ENCODE measurements at regions not wholly inside any gene's neighbourhood (a gene's known extent, or its start where the extent isn't known, plus 50 kb on each side); places are given as distances from the start of the nearest gene placed in this dataset.

DNA sequence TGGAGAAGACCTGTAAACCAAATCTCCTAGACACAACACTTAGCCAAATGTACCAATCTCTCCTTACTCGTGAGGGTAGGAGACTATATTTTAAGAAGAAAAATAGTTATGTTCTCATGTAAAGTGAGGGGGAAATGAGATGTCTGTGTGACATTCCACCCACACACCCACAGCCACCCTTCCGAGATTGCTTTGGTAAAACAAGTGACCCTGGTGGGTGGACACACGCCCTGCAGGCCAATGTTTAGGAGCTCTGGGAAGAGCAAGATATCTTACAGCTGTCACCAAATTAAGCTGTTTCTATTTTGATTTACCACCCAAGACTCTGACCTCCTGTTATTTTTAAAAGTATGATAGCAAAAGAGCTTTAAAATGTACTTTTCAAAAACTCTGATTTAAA, 147.2 kb upstream of the PFKP start:
- Histone ChIP-seq H3K9me3 (ENCODE audit: low read depth) (no peaks in the 10 kb centered on the region), H3K4me1 (ENCODE audit: insufficient read depth) (no peaks in the 10 kb centered on the region), H4K20me1 (ENCODE audit: insufficient read depth, poor library complexity, severe bottlenecking) (no peaks in the 10 kb centered on the region), H2AFZ (no peak overlapping the region), H3K4me3 (no peak overlapping the region), H3K27me3 (no peaks in the 10 kb centered on the region), H3K4me2 (no peak overlapping the region), H3K36me3 (replicated peaks; ENCODE audit: insufficient read depth, low read depth) (no peaks in the 10 kb centered on the region), H3K79me2 (no peaks in the 10 kb centered on the region), H3K9me2 (replicated peaks; ENCODE audit: insufficient read depth) (no peaks in the 10 kb centered on the region), H3K27ac (no peak overlapping the region)
- no peak for DNase-seq (ENCODE audit: low spot score)
- 67% methylated on average over 3 of the region's 3 CpGs for WGBS (ENCODE audit: low lambda C conversion rate, missing lambda C conversion rate)
- TF ChIP-seq CTCF (IDR thresholded peaks at IDR 0.05; ENCODE audit: poor library complexity) = no peak
- TF ChIP-seq EZH2phosphoT487 (IDR thresholded peaks at IDR 0.05; ENCODE audit: low read depth, severe bottlenecking, unreplicated experiment) = no peak
- no peak for TF ChIP-seq EZH2 (IDR thresholded peaks at IDR 0.05; ENCODE audit: borderline replicate concordance)

DNA sequence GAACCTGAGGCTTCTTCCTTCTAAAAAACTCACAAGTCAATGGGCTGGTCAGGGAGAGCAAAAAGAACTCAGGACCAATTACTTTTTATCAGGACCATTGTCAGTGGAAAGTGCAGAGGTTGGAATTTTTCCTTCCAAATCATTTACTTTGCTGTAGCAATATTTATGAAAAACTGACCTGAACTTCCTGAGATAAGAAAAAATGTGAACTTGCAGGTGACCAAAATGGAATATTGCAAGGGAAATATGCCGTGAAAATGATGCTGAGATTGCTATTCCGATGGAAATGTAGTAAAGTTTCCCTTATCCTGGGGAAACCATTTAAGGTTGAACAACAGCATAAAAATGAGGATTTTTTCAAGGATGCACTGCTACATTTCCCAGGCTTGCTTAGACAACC, 148.3 kb upstream of the PFKP start:
- no peaks in the 10 kb centered on the region for H3K27me3 ChIP-seq

GRCh38 chr10:2918489-2918888, 148.9 kb upstream of the PFKP start:
- H3K36me3 ChIP-seq (replicated peaks; ENCODE audit: insufficient read depth, low read depth) = no peaks in the 10 kb centered on the region
- WGBS (ENCODE audit: low lambda C conversion rate, missing lambda C conversion rate) = 65% methylated on average over 1 of the region's 1 CpG

More for the DNA sequence above, 148.3 kb upstream of the PFKP start:
- TF ChIP-seq EZH2 (IDR thresholded peaks at IDR 0.05; ENCODE audit: borderline replicate concordance) (no peak), EZH2phosphoT487 (IDR thresholded peaks at IDR 0.05; ENCODE audit: low read depth, severe bottlenecking, unreplicated experiment) (no peak), CTCF (IDR thresholded peaks at IDR 0.05; ENCODE audit: poor library complexity) (no peak)
- 93% methylated on average over 2 of the region's 2 CpGs for WGBS (ENCODE audit: low lambda C conversion rate, missing lambda C conversion rate)
- no peaks in the 10 kb centered on the region for H3K9me3 ChIP-seq (ENCODE audit: low read depth)
- H3K4me3 ChIP-seq = no peak overlapping the region
- H3K36me3 ChIP-seq (replicated peaks; ENCODE audit: insufficient read depth, low read depth) = no peaks in the 10 kb centered on the region
- H4K20me1 ChIP-seq (ENCODE audit: insufficient read depth, poor library complexity, severe bottlenecking) = no peaks in the 10 kb centered on the region
- H2AFZ ChIP-seq = no peak overlapping the region
- no peaks in the 10 kb centered on the region for H3K9me2 ChIP-seq (replicated peaks; ENCODE audit: insufficient read depth)
- no peak overlapping the region for H3K27ac ChIP-seq
- H3K79me2 ChIP-seq = no peaks in the 10 kb centered on the region
- no peak overlapping the region for H3K4me2 ChIP-seq
- H3K4me1 ChIP-seq (ENCODE audit: insufficient read depth) = no peaks in the 10 kb centered on the region
- DNase-seq (ENCODE audit: low spot score) = no peak

GRCh38 chr10:2917926-2918325, 149.4 kb upstream of the PFKP start:
- no peaks in the 10 kb centered on the region for H4K20me1 ChIP-seq (ENCODE audit: insufficient read depth, poor library complexity, severe bottlenecking)
- 47% methylated on average over 10 of the region's 10 CpGs for WGBS (ENCODE audit: low lambda C conversion rate, missing lambda C conversion rate)

More at GRCh38 chr10:2918489-2918888, 148.9 kb upstream of the PFKP start:
- no peak overlapping the region for H2AFZ ChIP-seq
- no peak for DNase-seq (ENCODE audit: low spot score)
- no peaks in the 10 kb centered on the region for H3K9me2 ChIP-seq (replicated peaks; ENCODE audit: insufficient read depth)
- no peaks in the 10 kb centered on the region for H3K4me1 ChIP-seq (ENCODE audit: insufficient read depth)
- no peak for TF ChIP-seq EZH2 (IDR thresholded peaks at IDR 0.05; ENCODE audit: borderline replicate concordance)
- no peaks in the 10 kb centered on the region for H3K27me3 ChIP-seq
- no peaks in the 10 kb centered on the region for H3K79me2 ChIP-seq
- H3K9me3 ChIP-seq (ENCODE audit: low read depth) = no peaks in the 10 kb centered on the region
- no peak overlapping the region for H3K4me2 ChIP-seq
- no peaks in the 10 kb centered on the region for H4K20me1 ChIP-seq (ENCODE audit: insufficient read depth, poor library complexity, severe bottlenecking)
- H3K4me3 ChIP-seq = no peak overlapping the region
- H3K27ac ChIP-seq = no peak overlapping the region

More at GRCh38 chr10:2917926-2918325, 149.4 kb upstream of the PFKP start:
- DNase-seq (ENCODE audit: low spot score) = no peak
- TF ChIP-seq EZH2phosphoT487 (IDR thresholded peaks at IDR 0.05; ENCODE audit: low read depth, severe bottlenecking, unreplicated experiment) (no peak), CTCF (IDR thresholded peaks at IDR 0.05; ENCODE audit: poor library complexity) (no peak), EZH2 (IDR thresholded peaks at IDR 0.05; ENCODE audit: borderline replicate concordance) (no peak)
- Histone ChIP-seq H3K36me3 (replicated peaks; ENCODE audit: insufficient read depth, low read depth) (no peaks in the 10 kb centered on the region), H3K9me2 (replicated peaks; ENCODE audit: insufficient read depth) (no peaks in the 10 kb centered on the region), H3K27me3 (no peaks in the 10 kb centered on the region), H3K79me2 (no peaks in the 10 kb centered on the region), H2AFZ (no peak overlapping the region), H3K4me3 (no peak overlapping the region), H3K4me2 (no peak overlapping the region), H3K9me3 (ENCODE audit: low read depth) (no peaks in the 10 kb centered on the region), H3K4me1 (ENCODE audit: insufficient read depth) (no peaks in the 10 kb centered on the region), H3K27ac (no peak overlapping the region)
